H1 (cell line): ENCODE measurements at regions not wholly inside any gene's neighbourhood (a gene's known extent, or its start where the extent isn't known, plus 50 kb on each side); places are given as distances from the start of the nearest gene placed in this dataset.

Experiments used
- CTCF ChIA-PET: fragments of 300-600 bp; sonication (Branson Sonifier 250); formaldehyde crosslinking; loops from one replicate; lab custom pipeline; 2021; ENCODE audit not compliant: partially characterized antibody; lab: Charles Lee
- POLR2A ChIA-PET: fragments of 300-600 bp; sonication (Branson Sonifier 250); formaldehyde crosslinking; loops from one replicate; lab custom pipeline; 2021; ENCODE audit warnings: inconsistent platforms; ENCODE audit not compliant: partially characterized antibody; lab: Charles Lee
- DNase-seq, 2 experiments: peaks; one replicate each; pipeline versions ENCODE4 v3.0.0 to v3.0.0-alpha.2; 2010 to 2022; ENCODE audit warnings: low spot score in 2 of 2, low read depth in 1 of 2, mixed read lengths in 1 of 2
- FAIRE-seq: peaks from 2 replicates; lab custom pipeline; 2011; peaks lifted over from hg19 to GRCh38; lab: Jason Lieb, UNC
- H2AFZ ChIP-seq: 2 replicates; pipeline ENCODE4 v1.8.1; 2012; ENCODE audit warnings: low read length, inconsistent platforms
- H2AK5ac ChIP-seq: 2 replicates; pipeline ENCODE4 v1.6.1; 2013; ENCODE audit warnings: low read depth, low read length
- H2BK120ac ChIP-seq: replicated peaks from 2 replicates; pipeline ENCODE3; 2013; ENCODE audit warnings: low read depth, low read length, inconsistent platforms
- H2BK12ac ChIP-seq: 2 replicates; pipeline ENCODE4 v1.6.1; 2013; ENCODE audit warnings: low read depth, low read length
- H2BK15ac ChIP-seq: 2 replicates; pipeline ENCODE4 v1.6.1; 2013; ENCODE audit warnings: low read length
- H2BK20ac ChIP-seq: 2 replicates; pipeline ENCODE4 v1.6.1; 2013; ENCODE audit warnings: low read length
- H2BK5ac ChIP-seq: 2 replicates; pipeline ENCODE4 v1.6.1; 2013; ENCODE audit warnings: low read depth, low read length
- H3K14ac ChIP-seq: 2 replicates; pipeline ENCODE4 v1.6.1; 2013; ENCODE audit warnings: inconsistent platforms; ENCODE audit not compliant: insufficient read length
- H3K18ac ChIP-seq: 2 replicates; pipeline ENCODE4 v1.6.1; 2013; ENCODE audit warnings: low read length; ENCODE audit errors: extremely low read depth
- H3K23ac ChIP-seq: 2 replicates; pipeline ENCODE4 v1.6.1; 2013; ENCODE audit warnings: inconsistent platforms; ENCODE audit not compliant: insufficient read length
- H3K23me2 ChIP-seq: 2 replicates; pipeline ENCODE4 v1.6.1; 2013; ENCODE audit warnings: low read depth, low read length
- H3K27ac ChIP-seq: 2 replicates; pipeline ENCODE4 v1.6.1; 2011; ENCODE audit warnings: low read depth, low read length, inconsistent platforms
- H3K27me3 ChIP-seq, 4 experiments: replicated peaks in 1 of 4; 1 replicate in 1 of 4; 2 replicates in 3 of 4; pipeline versions ENCODE4 v1.6.1 to v1.8.1; 2011 to 2013; ENCODE audit warnings: low read length in 3 of 4, mild to moderate bottlenecking in 3 of 4, inconsistent platforms in 2 of 4, mixed read lengths in 2 of 4, moderate library complexity in 1 of 4; ENCODE audit not compliant: control insufficient read depth in 3 of 4, insufficient read depth in 3 of 4; ENCODE audit errors: extremely low read depth in 1 of 4
- H3K36me3 ChIP-seq, 4 experiments: 2 replicates each; pipeline versions ENCODE4 v1.6.1 to v1.8.1; 2011 to 2013; ENCODE audit warnings: mild to moderate bottlenecking in 4 of 4, low read length in 3 of 4, moderate library complexity in 2 of 4, control low read depth in 1 of 4, inconsistent platforms in 1 of 4; ENCODE audit not compliant: insufficient read depth in 4 of 4, control insufficient read depth in 2 of 4
- H3K4ac ChIP-seq: replicated peaks from 2 replicates; pipeline ENCODE3; 2013; ENCODE audit warnings: low read length, low read depth, mixed read lengths, inconsistent platforms; ENCODE audit not compliant: insufficient read length
- H3K4me1 ChIP-seq, 4 experiments: replicated peaks in 1 of 4; 1 replicate in 1 of 4; 2 replicates in 3 of 4; pipeline versions ENCODE4 v1.6.1 to v1.8.1; 2011 to 2013; ENCODE audit warnings: low read length in 3 of 4, inconsistent platforms in 2 of 4, mixed read lengths in 1 of 4; ENCODE audit not compliant: insufficient read depth in 4 of 4, control insufficient read depth in 3 of 4
- H3K4me2 ChIP-seq, 2 experiments: 2 replicates each; pipeline versions ENCODE4 v1.6.1 to v1.8.1; 2011 to 2013; ENCODE audit warnings: low read depth in 2 of 2, low read length in 2 of 2, control low read depth in 1 of 2, inconsistent platforms in 1 of 2, mild to moderate bottlenecking in 1 of 2; ENCODE audit not compliant: insufficient read depth in 1 of 2
- H3K4me3 ChIP-seq, 4 experiments: fragments of 200-600, 300-600 bp in 1 of 4; sonication (generic), shearing (Covaris generic), sonication (Bioruptor Twin) in 1 of 4; 2 replicates each; pipeline versions ENCODE4 v1.5.1 to v1.8.1; 2011 to 2016; ENCODE audit warnings: low read length in 4 of 4, low read depth in 3 of 4, control low read depth in 2 of 4, inconsistent platforms in 2 of 4, mild to moderate bottlenecking in 2 of 4, mixed read lengths in 1 of 4, moderate library complexity in 1 of 4; ENCODE audit not compliant: insufficient read depth in 2 of 4; ENCODE audit errors: extremely low read depth in 1 of 4
- H3K56ac ChIP-seq: replicated peaks from 2 replicates; pipeline ENCODE3; 2013; ENCODE audit warnings: low read depth, mild to moderate bottlenecking, mixed read lengths, low read length, inconsistent platforms; ENCODE audit not compliant: insufficient read length
- H3K79me1 ChIP-seq: 2 replicates; pipeline ENCODE4 v1.6.1; 2013; ENCODE audit warnings: low read depth, low read length, control low read depth
- H3K79me2 ChIP-seq, 2 experiments: 2 replicates each; pipeline versions ENCODE4 v1.6.1 to v1.8.1; 2012 to 2013; ENCODE audit warnings: low read length in 2 of 2, mild to moderate bottlenecking in 2 of 2, inconsistent platforms in 1 of 2; ENCODE audit not compliant: insufficient read depth in 2 of 2, control insufficient read depth in 1 of 2
- H3K9ac ChIP-seq, 4 experiments: replicated peaks in 1 of 4; 1 replicate in 1 of 4; 2 replicates in 3 of 4; pipeline versions ENCODE4 v1.6.1 to v1.8.1; 2011 to 2013; ENCODE audit warnings: low read depth in 3 of 4, low read length in 3 of 4, control low read depth in 2 of 4, mild to moderate bottlenecking in 2 of 4, moderate library complexity in 2 of 4, inconsistent platforms in 1 of 4; ENCODE audit errors: extremely low read depth in 1 of 4
- H3K9me3 ChIP-seq, 2 experiments: 2 replicates each; pipeline versions ENCODE4 v1.6.1 to v1.8.1; 2012 to 2013; ENCODE audit warnings: mild to moderate bottlenecking in 2 of 2, moderate library complexity in 2 of 2, control low read depth in 1 of 2, inconsistent platforms in 1 of 2, low read depth in 1 of 2, low read length in 1 of 2, mixed read lengths in 1 of 2; ENCODE audit not compliant: insufficient read depth in 2 of 2
- H4K20me1 ChIP-seq, 2 experiments: replicated peaks in 1 of 2; 2 replicates each; pipeline versions ENCODE3 to v1.8.1; 2011 to 2013; ENCODE audit warnings: inconsistent platforms in 2 of 2, low read length in 2 of 2, mild to moderate bottlenecking in 1 of 2; ENCODE audit not compliant: insufficient read depth in 2 of 2, control insufficient read depth in 1 of 2
- H4K5ac ChIP-seq: 2 replicates; pipeline ENCODE4 v1.6.1; 2013; ENCODE audit warnings: low read length, low read depth, mixed read lengths, inconsistent platforms; ENCODE audit not compliant: insufficient read length
- H4K8ac ChIP-seq: 2 replicates; pipeline ENCODE4 v1.8.0; 2013; ENCODE audit warnings: mild to moderate bottlenecking, moderate library complexity, low read length, inconsistent platforms; ENCODE audit not compliant: insufficient read depth; ENCODE audit errors: extremely low read depth
- H4K91ac ChIP-seq: replicated peaks from 2 replicates; pipeline ENCODE3; 2013; ENCODE audit warnings: low read length, mixed read lengths, inconsistent platforms; ENCODE audit not compliant: insufficient read length
- CREB1 ChIP-seq: IDR thresholded peaks from 2 replicates; pipeline ENCODE4 v1.6.1; 2012; ENCODE audit warnings: inconsistent platforms
- WGBS, 2 experiments: shearing (Covaris generic) in 1 of 2; methylation state at CpG; one replicate each; pipeline versions ENCODE4 v1.1.6 to v1.1.7; 2013 to 2015; ENCODE audit warnings: low lambda C conversion rate in 2 of 2, mixed read lengths in 2 of 2, inconsistent platforms in 1 of 2, low coverage in 1 of 2, missing lambda C conversion rate in 1 of 2; ENCODE audit not compliant: insufficient replicate concordance in 2 of 2, insufficient coverage in 1 of 2, insufficient read length in 1 of 2; ENCODE audit errors: extremely low coverage in 1 of 2, missing lambda C conversion rate in 1 of 2; 5-methylcytosine and 5-hydroxymethylcytosine counted together

DNA sequence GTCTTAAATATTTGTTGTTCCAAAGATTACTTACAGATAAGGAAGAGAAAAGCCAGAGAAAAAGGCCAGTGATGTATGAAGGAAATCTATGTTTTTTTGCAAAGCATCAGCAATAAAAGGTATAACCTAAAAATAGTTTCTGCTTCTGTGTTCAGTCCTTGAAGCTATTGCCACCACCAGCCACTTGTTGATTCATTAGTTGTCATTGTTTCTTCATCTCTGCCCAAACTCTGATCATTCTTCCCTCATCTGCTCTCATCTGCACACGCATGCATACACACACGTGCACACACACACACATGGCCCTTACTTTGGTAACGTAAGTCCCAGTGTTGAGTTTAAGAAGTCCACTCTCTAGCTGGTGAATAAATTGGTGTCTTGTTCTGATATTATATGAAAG is 540.7 kb downstream of the GATA3 start:
- no peaks in the 10 kb centered on the region for H3K79me1 ChIP-seq
- no peak overlapping the region for H2BK12ac ChIP-seq
- TF ChIP-seq CREB1: no peak
- H3K4me3 ChIP-seq: no peak overlapping the region
- H2BK15ac ChIP-seq: no peak overlapping the region
- H3K4me2 ChIP-seq: no peak overlapping the region
- no peak for DNase-seq
- no peak overlapping the region for H3K4ac ChIP-seq
- H2AFZ ChIP-seq: no peak overlapping the region
- H3K4me1 ChIP-seq: peaks cover 0 to 5% (median 0%) of the 10 kb centered on the region in 4 experiments; a peak in 1 of 7 replicates
- H3K9me3 ChIP-seq: no peaks in the 10 kb centered on the region
- H4K5ac ChIP-seq: no peak overlapping the region
- no peak overlapping the region for H2BK5ac ChIP-seq
- no peak overlapping the region for H4K91ac ChIP-seq
- no peak overlapping the region for H3K56ac ChIP-seq
- no peaks in the 10 kb centered on the region for H3K23me2 ChIP-seq
- no peak overlapping the region for H2BK20ac ChIP-seq
- POLR2A ChIA-PET: no interaction called here
- no peak overlapping the region for H3K14ac ChIP-seq
- no peaks in the 10 kb centered on the region for H3K79me2 ChIP-seq
- no peaks in the 10 kb centered on the region for H4K20me1 ChIP-seq
- H3K9ac ChIP-seq: no peak overlapping the region
- H3K23ac ChIP-seq: no peak overlapping the region
- H2BK120ac ChIP-seq: no peak overlapping the region
- H3K27me3 ChIP-seq: no peaks in the 10 kb centered on the region
- H3K36me3 ChIP-seq: no peaks in the 10 kb centered on the region
- no peak overlapping the region for H3K27ac ChIP-seq
- no peak for FAIRE-seq
- H3K18ac ChIP-seq: no peak overlapping the region
- CTCF ChIA-PET: interaction anchor here (0.7 to 1.1 kb wide), 2 partner anchors 20 to 26 kb away, joined by 3 read pairs; no protein-coding TSS in a partner anchor
- H2AK5ac ChIP-seq: no peak overlapping the region
- no peak overlapping the region for H4K8ac ChIP-seq
- 59% methylated on average over 3 of the region's 3 CpGs; no CpG with 5 or more reads in 1 of the 2 experiments for WGBS, 2 experiments
